IMR-90 (cell line): ENCODE measurements at regions not wholly inside any gene's neighbourhood (a gene's known extent, or its start where the extent isn't known, plus 50 kb on each side); places are given as distances from the start of the nearest gene placed in this dataset.

Experiments
- ATAC-seq: fragments of 200-7000 bp; cut with Tn5 transposase; 2 replicates; pipeline ENCODE4 v1.9.1; 2020; ENCODE audit warnings: low read depth, mild to moderate bottlenecking, moderate library complexity
- BruUV-seq: library from RNA; stranded (reverse); fragments of 400-500 nt; replicated peaks from 2 replicates; lab custom pipeline; 2021; lab: Mats Ljungman, UMichigan
- CTCF ChIA-PET: fragments of 300-600 bp; formaldehyde crosslinking; extraction: SDS; loops from one replicate; lab custom pipeline; 2021; ENCODE audit warnings: antibody characterized with exemption; lab: Yijun Ruan, JAX
- POLR2A ChIA-PET: fragments of 300-600 bp; sonication (Branson Sonifier 250); formaldehyde crosslinking; loops from one replicate; lab custom pipeline; 2022; ENCODE audit warnings: antibody characterized with exemption; ENCODE audit not compliant: unreplicated experiment; lab: Charles Lee
- DNase-seq: peaks from one replicate; pipeline ENCODE4 v3.0.0; 2013
- H2AFZ ChIP-seq: replicated peaks from 2 replicates; pipeline ENCODE3; 2013; ENCODE audit warnings: low read length, mild to moderate bottlenecking; ENCODE audit not compliant: poor library complexity
- H2AK5ac ChIP-seq: 2 replicates; pipeline ENCODE4 v1.6.1; 2013; ENCODE audit warnings: low read depth, low read length, inconsistent platforms
- H2AK9ac ChIP-seq: replicated peaks from 2 replicates; pipeline ENCODE3; 2013; ENCODE audit warnings: mild to moderate bottlenecking, low read depth, low read length, moderate library complexity; ENCODE audit not compliant: poor library complexity
- H2BK120ac ChIP-seq: 2 replicates; pipeline ENCODE4 v1.6.1; 2013; ENCODE audit warnings: low read depth, low read length, inconsistent platforms
- H2BK15ac ChIP-seq: 3 replicates; pipeline ENCODE4 v1.6.1; 2013; ENCODE audit warnings: low read depth, low read length, inconsistent platforms
- H2BK20ac ChIP-seq: 2 replicates; pipeline ENCODE4 v1.6.1; 2013; ENCODE audit warnings: low read depth, mild to moderate bottlenecking, inconsistent platforms, low read length, moderate library complexity
- H2BK5ac ChIP-seq: 2 replicates; pipeline ENCODE4 v1.6.1; 2013; ENCODE audit warnings: mild to moderate bottlenecking, low read depth, low read length, inconsistent platforms; ENCODE audit not compliant: poor library complexity, severe bottlenecking
- H3K14ac ChIP-seq: replicated peaks from 2 replicates; pipeline ENCODE4 v1.6.1; 2013; ENCODE audit warnings: low read depth, low read length, inconsistent platforms
- H3K18ac ChIP-seq: 2 replicates; pipeline ENCODE4 v1.6.1; 2013; ENCODE audit warnings: low read depth, low read length, control low read depth
- H3K23ac ChIP-seq: 2 replicates; pipeline ENCODE4 v1.6.1; 2013; ENCODE audit warnings: low read depth, low read length, inconsistent platforms
- H3K27ac ChIP-seq: 2 replicates; pipeline ENCODE4 v1.5.1; 2013; ENCODE audit warnings: mild to moderate bottlenecking, control low read depth, low read length; ENCODE audit not compliant: insufficient read depth
- H3K27me3 ChIP-seq: 2 replicates; pipeline ENCODE4 v1.6.1; 2013; ENCODE audit warnings: low read length; ENCODE audit not compliant: control insufficient read depth, insufficient read depth
- H3K36me3 ChIP-seq: 2 replicates; pipeline ENCODE4 v1.6.1; 2013; ENCODE audit warnings: low read length, mixed read lengths; ENCODE audit not compliant: control insufficient read depth, insufficient read depth
- H3K4ac ChIP-seq: 2 replicates; pipeline ENCODE4 v1.6.1; 2013; ENCODE audit warnings: low read depth, low read length, inconsistent platforms
- H3K4me1 ChIP-seq: 2 replicates; pipeline ENCODE4 v1.6.1; 2013; ENCODE audit warnings: low read length, mixed read lengths; ENCODE audit not compliant: control insufficient read depth, insufficient read depth
- H3K4me2 ChIP-seq: 2 replicates; pipeline ENCODE4 v1.6.1; 2013; ENCODE audit warnings: low read depth, mild to moderate bottlenecking, control low read depth, low read length, moderate library complexity
- H3K4me3 ChIP-seq: 2 replicates; pipeline ENCODE4 v1.5.1; 2013; ENCODE audit warnings: low read depth, mild to moderate bottlenecking, control low read depth, low read length, moderate library complexity; ENCODE audit not compliant: insufficient read depth
- H3K56ac ChIP-seq: 2 replicates; pipeline ENCODE4 v1.6.1; 2013; ENCODE audit warnings: low read length, inconsistent platforms; ENCODE audit not compliant: insufficient read depth; ENCODE audit errors: extremely low read depth
- H3K79me1 ChIP-seq, 2 experiments: 2 replicates each; pipeline ENCODE4 v1.6.1; 2013; ENCODE audit warnings: low read length in 2 of 2, inconsistent platforms in 1 of 2, low read depth in 1 of 2
- H3K9ac ChIP-seq: 2 replicates; pipeline ENCODE4 v1.6.1; 2013; ENCODE audit warnings: low read depth, low read length, control low read depth
- H3K9me1 ChIP-seq: 2 replicates; pipeline ENCODE4 v1.6.1; 2013; ENCODE audit warnings: low read length, inconsistent platforms; ENCODE audit not compliant: insufficient read depth
- H3K9me3 ChIP-seq: 2 replicates; pipeline ENCODE4 v1.6.1; 2013; ENCODE audit warnings: low read length; ENCODE audit not compliant: control insufficient read depth, insufficient read depth
- H4K20me1 ChIP-seq: 2 replicates; pipeline ENCODE4 v1.6.1; 2013; ENCODE audit warnings: low read length, inconsistent platforms; ENCODE audit not compliant: insufficient read depth
- H4K5ac ChIP-seq: 2 replicates; pipeline ENCODE4 v1.6.1; 2013; ENCODE audit warnings: mild to moderate bottlenecking, low read depth, low read length, control low read depth
- H4K8ac ChIP-seq, 2 experiments: 2 replicates each; pipeline ENCODE4 v1.6.1; 2013; ENCODE audit warnings: low read depth in 2 of 2, low read length in 2 of 2, control low read depth in 1 of 2, inconsistent platforms in 1 of 2
- H4K91ac ChIP-seq: 2 replicates; pipeline ENCODE4 v1.6.1; 2013; ENCODE audit warnings: low read depth, low read length, inconsistent platforms; ENCODE audit not compliant: insufficient read depth
- CEBPB ChIP-seq: IDR thresholded peaks from 2 replicates; pipeline ENCODE4 v1.6.1; 2012; ENCODE audit warnings: low read depth, low read length, improper control_type of control experiment
- CTCF ChIP-seq: conservative IDR thresholded peaks from 2 replicates; pipeline ENCODE4 v1.5.1; 2012; ENCODE audit warnings: mild to moderate bottlenecking, low read depth, low read length, improper control_type of control experiment
- ELK1 ChIP-seq: fragments of 150-350 bp; IDR thresholded peaks from 2 replicates; pipeline ENCODE4 v1.6.1; 2016; ENCODE audit warnings: low read depth, mild to moderate bottlenecking, low read length, moderate library complexity, borderline replicate concordance
- MAFK ChIP-seq: IDR thresholded peaks from 2 replicates; pipeline ENCODE4 v1.6.1; 2012; ENCODE audit warnings: low read depth, low read length, improper control_type of control experiment
- MAZ ChIP-seq: IDR thresholded peaks from 2 replicates; pipeline ENCODE4 v1.6.1; 2012; ENCODE audit warnings: low read depth, mild to moderate bottlenecking, low read length, improper control_type of control experiment, moderate library complexity, borderline replicate concordance
- MXI1 ChIP-seq: IDR thresholded peaks from 2 replicates; pipeline ENCODE4 v1.6.1; 2012; ENCODE audit warnings: low read depth, mild to moderate bottlenecking, low read length, moderate library complexity, borderline replicate concordance
- RAD21 ChIP-seq: IDR thresholded peaks from 2 replicates; pipeline ENCODE4 v1.6.1; 2012; ENCODE audit warnings: low read length, improper control_type of control experiment
- RFX5 ChIP-seq: IDR thresholded peaks from 2 replicates; pipeline ENCODE4 v1.8.0; 2012; ENCODE audit warnings: low read depth, mild to moderate bottlenecking, low read length, moderate library complexity
- SMC3 ChIP-seq: fragments of 150-350 bp; IDR thresholded peaks from 2 replicates; pipeline ENCODE4 v1.6.1; 2016; ENCODE audit warnings: low read depth, mild to moderate bottlenecking, antibody characterized with exemption, low read length, moderate library complexity
- WGBS, 2 experiments: methylation state at CpG; one replicate each; pipeline versions ENCODE4 v1.1.5 to v1.1.7; 2013; ENCODE audit warnings: missing lambda C conversion rate in 2 of 2; ENCODE audit not compliant: insufficient read length in 1 of 2; ENCODE audit errors: extremely low coverage in 2 of 2; 5-methylcytosine and 5-hydroxymethylcytosine counted together
- dilution Hi-C: fragments of 300-500 bp; cut with HindIII; formaldehyde crosslinking; loops from one replicate; pipeline ENCODE4 v1.14.3; 2018; ENCODE audit warnings: low sequenced_read_pairs; ENCODE audit not compliant: unreplicated experiment
- in situ Hi-C: fragments of 300-500 bp; cut with MboI; formaldehyde crosslinking; loops from 3 replicates; pipeline ENCODE4 v1.14.3; 2019; ENCODE audit warnings: low sequenced_read_pairs, inconsistent platforms, mixed read lengths
- intact Hi-C: fragments of 100-400 bp; cut with micrococcal nuclease; formaldehyde crosslinking; loops from 2 replicates; pipeline ENCODE4 v1.10.0; 2022
- TF ChIP-seq, protein P1 (sequence below): fragments of 150-350 bp; IDR thresholded peaks from 2 replicates; pipeline ENCODE4 v1.6.1; 2017; ENCODE audit warnings: mild to moderate bottlenecking, antibody characterized with exemption, low read length, low read depth

DNA sequence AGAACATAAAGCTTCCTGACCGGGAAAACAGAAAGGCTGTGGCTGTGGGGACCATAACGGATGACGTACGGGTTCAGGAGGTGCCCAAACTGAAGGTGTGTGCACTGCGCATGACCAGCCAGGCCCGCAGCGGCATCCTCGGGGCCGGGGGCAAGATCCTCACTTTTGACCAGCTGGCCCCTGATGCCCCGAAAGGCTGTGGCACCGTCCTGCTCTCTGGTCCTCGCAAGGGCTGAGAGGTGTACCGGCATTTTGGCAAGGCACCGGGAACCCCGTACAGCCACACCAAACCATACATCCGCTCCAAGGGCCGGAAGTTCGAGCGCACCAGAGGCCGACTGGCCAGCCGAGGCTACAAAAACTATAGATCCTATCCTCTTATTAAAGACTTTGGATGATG, 179.3 kb downstream of the PTN start:
- H4K5ac ChIP-seq: no peak overlapping the region; the same call in 1 of the 2 replicates
- H3K23ac ChIP-seq: no peak overlapping the region
- H4K20me1 ChIP-seq: no peaks in the 10 kb centered on the region
- no peaks in the 10 kb centered on the region for H3K9me3 ChIP-seq
- CTCF ChIA-PET: no interaction called here
- intact Hi-C loops (no loop called here), in situ Hi-C loops (loop anchor here (5.0 kb wide), 2 partner anchors 288 to 423 kb away; no protein-coding TSS in a partner anchor), dilution Hi-C loops (no loop called here)
- peaks cover 4% of the 10 kb centered on the region for H3K4me1 ChIP-seq
- peak overlapping the region; percentile 0 for H3K4ac ChIP-seq
- peak overlapping the region; percentile 58; the same call in 1 of the 2 replicates for H4K91ac ChIP-seq
- no peak overlapping the region for H3K14ac ChIP-seq
- no peaks in the 10 kb centered on the region for H3K9me1 ChIP-seq
- peak overlapping the region; percentile 57 for H2BK120ac ChIP-seq
- H2BK15ac ChIP-seq: no peak overlapping the region
- no peak for ATAC-seq
- no peak overlapping the region for H3K4me2 ChIP-seq
- TF ChIP-seq CEBPB (no peak), MAZ (no peak), RAD21 (no peak), MAFK (no peak), ELK1 (no peak), RFX5 (no peak), MXI1 (no peak), SMC3 (no peak), CTCF (no peak)
- TF ChIP-seq, protein P1, sequence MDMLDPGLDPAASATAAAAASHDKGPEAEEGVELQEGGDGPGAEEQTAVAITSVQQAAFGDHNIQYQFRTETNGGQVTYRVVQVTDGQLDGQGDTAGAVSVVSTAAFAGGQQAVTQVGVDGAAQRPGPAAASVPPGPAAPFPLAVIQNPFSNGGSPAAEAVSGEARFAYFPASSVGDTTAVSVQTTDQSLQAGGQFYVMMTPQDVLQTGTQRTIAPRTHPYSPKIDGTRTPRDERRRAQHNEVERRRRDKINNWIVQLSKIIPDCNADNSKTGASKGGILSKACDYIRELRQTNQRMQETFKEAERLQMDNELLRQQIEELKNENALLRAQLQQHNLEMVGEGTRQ: no peak
- no peak overlapping the region for H3K4me3 ChIP-seq
- H2BK20ac ChIP-seq: peak overlapping the region; percentile 3; the same call in 1 of the 2 replicates
- H3K56ac ChIP-seq: no peak overlapping the region
- no peak overlapping the region for H3K18ac ChIP-seq
- no TSS peak for BruUV-seq
- H2AFZ ChIP-seq: no peak overlapping the region
- no peaks in the 10 kb centered on the region for H3K79me1 ChIP-seq
- no peaks in the 10 kb centered on the region for H3K27me3 ChIP-seq
- H4K8ac ChIP-seq: no peak overlapping the region; a peak in 3 of 4 replicates
- POLR2A ChIA-PET: no interaction called here
- no peak overlapping the region for H3K9ac ChIP-seq
- H3K36me3 ChIP-seq: no peaks in the 10 kb centered on the region
- peak overlapping the region; percentile 58 for H2AK9ac ChIP-seq
- no peak for DNase-seq
- H2AK5ac ChIP-seq: peak overlapping the region; percentile 2; the same call in 1 of the 2 replicates
- H2BK5ac ChIP-seq: peak overlapping the region; percentile 7
- WGBS, 2 experiments: 100% methylated on average over 7 of the region's 21 CpGs; no CpG with 5 or more reads in 1 of the 2 experiments
- H3K27ac ChIP-seq: no peak overlapping the region
